PC-9 (cell line): ENCODE measurements at regions not wholly inside any gene's neighbourhood (a gene's known extent, or its start where the extent isn't known, plus 50 kb on each side); places are given as distances from the start of the nearest gene placed in this dataset.

ENCODE experiments used
- EZH2 ChIP-seq: fragments of 200-600 bp; sonication (generic); IDR thresholded peaks from 2 replicates; pipeline ENCODE4 v1.8.0; 2017; ENCODE audit warnings: antibody characterized with exemption, low read depth
- TF ChIP-seq, protein P1 (sequence below): fragments of 200-600 bp; sonication (generic); conservative IDR thresholded peaks from 2 replicates; pipeline ENCODE4 v1.6.1; 2017; ENCODE audit warnings: mixed run types, antibody characterized with exemption, mild to moderate bottlenecking, moderate library complexity

GRCh38 chr6:98586163-98586562 is 248.2 kb upstream of the POU3F2 start:
- TF ChIP-seq, protein P1, sequence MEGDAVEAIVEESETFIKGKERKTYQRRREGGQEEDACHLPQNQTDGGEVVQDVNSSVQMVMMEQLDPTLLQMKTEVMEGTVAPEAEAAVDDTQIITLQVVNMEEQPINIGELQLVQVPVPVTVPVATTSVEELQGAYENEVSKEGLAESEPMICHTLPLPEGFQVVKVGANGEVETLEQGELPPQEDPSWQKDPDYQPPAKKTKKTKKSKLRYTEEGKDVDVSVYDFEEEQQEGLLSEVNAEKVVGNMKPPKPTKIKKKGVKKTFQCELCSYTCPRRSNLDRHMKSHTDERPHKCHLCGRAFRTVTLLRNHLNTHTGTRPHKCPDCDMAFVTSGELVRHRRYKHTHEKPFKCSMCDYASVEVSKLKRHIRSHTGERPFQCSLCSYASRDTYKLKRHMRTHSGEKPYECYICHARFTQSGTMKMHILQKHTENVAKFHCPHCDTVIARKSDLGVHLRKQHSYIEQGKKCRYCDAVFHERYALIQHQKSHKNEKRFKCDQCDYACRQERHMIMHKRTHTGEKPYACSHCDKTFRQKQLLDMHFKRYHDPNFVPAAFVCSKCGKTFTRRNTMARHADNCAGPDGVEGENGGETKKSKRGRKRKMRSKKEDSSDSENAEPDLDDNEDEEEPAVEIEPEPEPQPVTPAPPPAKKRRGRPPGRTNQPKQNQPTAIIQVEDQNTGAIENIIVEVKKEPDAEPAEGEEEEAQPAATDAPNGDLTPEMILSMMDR = no peak
- no peak for TF ChIP-seq EZH2
